CD14-positive monocyte (primary cell): ENCODE measurements at regions not wholly inside any gene's neighbourhood (a gene's known extent, or its start where the extent isn't known, plus 50 kb on each side); places are given as distances from the start of the nearest gene placed in this dataset.
"Not testable (repeated sequence)": the region's sequence is repeated elsewhere in the genome, so short reads cannot be mapped to it uniquely, and the experiment has no call there.

Experiments used
- DNase-seq, 3 donors: peaks; one replicate each; pipeline ENCODE4 v3.0.0-alpha.2; 2011 to 2022
- H2AFZ ChIP-seq: 2 replicates; pipeline ENCODE4 v1.6.0; 2012; ENCODE audit warnings: mild to moderate bottlenecking, low read depth, low read length, inconsistent platforms; ENCODE audit not compliant: insufficient read depth, poor library complexity, severe bottlenecking
- H3K27ac ChIP-seq, 2 donors: 1 replicate in 1 of 2; 2 replicates in 1 of 2; pipeline ENCODE4 v1.5.1; 2012 to 2013; ENCODE audit warnings: low read length in 2 of 2, control low read depth in 1 of 2, inconsistent platforms in 1 of 2, low read depth in 1 of 2, mild to moderate bottlenecking in 1 of 2
- H3K27me3 ChIP-seq, 2 donors: one replicate each; pipeline versions ENCODE4 v1.6.0 to v1.6.1; 2011 to 2013; ENCODE audit warnings: low read length in 2 of 2; ENCODE audit not compliant: control insufficient read depth in 2 of 2, insufficient read depth in 2 of 2
- H3K36me3 ChIP-seq, 2 donors: replicated peaks in 1 of 2; 1 replicate in 1 of 2; 2 replicates in 1 of 2; pipeline versions ENCODE4 v1.5.1 to v1.6.1; 2012 to 2013; ENCODE audit warnings: low read length in 2 of 2, control low read depth in 1 of 2, inconsistent platforms in 1 of 2, mild to moderate bottlenecking in 1 of 2; ENCODE audit not compliant: insufficient read depth in 2 of 2, control insufficient read depth in 1 of 2
- H3K4me1 ChIP-seq, 2 donors: 1 replicate in 1 of 2; 2 replicates in 1 of 2; pipeline versions ENCODE4 v1.5.1 to v1.6.1; 2012 to 2013; ENCODE audit warnings: low read length in 2 of 2, control low read depth in 1 of 2, inconsistent platforms in 1 of 2, mild to moderate bottlenecking in 1 of 2, moderate library complexity in 1 of 2; ENCODE audit not compliant: insufficient read depth in 2 of 2, control insufficient read depth in 1 of 2
- H3K4me2 ChIP-seq: replicated peaks from 2 replicates; pipeline ENCODE3; 2012; ENCODE audit warnings: low read length, moderate library complexity, mild to moderate bottlenecking; ENCODE audit not compliant: poor library complexity, severe bottlenecking; ENCODE audit errors: extremely low read depth
- H3K4me3 ChIP-seq, 3 experiments: fragments of 200-600 bp in 1 of 3; sonication (generic) in 1 of 3; replicated peaks in 1 of 3; 1 replicate in 2 of 3; 2 replicates in 1 of 3; pipeline ENCODE4 v1.5.1; 2011 to 2013; ENCODE audit warnings: low read length in 3 of 3, mild to moderate bottlenecking in 3 of 3, control low read depth in 2 of 3, low read depth in 2 of 3, inconsistent platforms in 1 of 3, moderate library complexity in 1 of 3
- H3K79me2 ChIP-seq: 2 replicates; pipeline ENCODE4 v1.6.0; 2012; ENCODE audit warnings: mild to moderate bottlenecking, control low read depth, inconsistent platforms, low read length, moderate library complexity; ENCODE audit not compliant: insufficient read depth
- H3K9ac ChIP-seq: 2 replicates; pipeline ENCODE4 v1.6.0; 2017; ENCODE audit warnings: low read length, mild to moderate bottlenecking; ENCODE audit not compliant: insufficient read depth, poor library complexity, severe bottlenecking
- H3K9me3 ChIP-seq, 2 donors: replicated peaks in 1 of 2; 1 replicate in 1 of 2; 2 replicates in 1 of 2; pipeline versions ENCODE4 v1.5.1 to v1.6.1; 2012 to 2013; ENCODE audit warnings: low read length in 2 of 2, control low read depth in 1 of 2; ENCODE audit not compliant: control insufficient read depth in 1 of 2, insufficient read depth in 1 of 2
- H4K20me1 ChIP-seq: 2 replicates; pipeline ENCODE4 v1.6.0; 2012; ENCODE audit warnings: mild to moderate bottlenecking, low read length, control low read depth, moderate library complexity; ENCODE audit not compliant: insufficient read depth
- H3K27ac Mint-ChIP-seq, 7 donors: one replicate each; pipeline ENCODE4 v1.8.0; 2020; ENCODE audit warnings: mild to moderate bottlenecking in 7 of 7, mixed read lengths in 7 of 7, moderate library complexity in 6 of 7, inconsistent platforms in 2 of 7
- H3K27me3 Mint-ChIP-seq, 3 donors: one replicate each; pipeline ENCODE4 v1.8.0; 2021 to 2022; ENCODE audit warnings: low read depth in 3 of 3, mild to moderate bottlenecking in 3 of 3, mixed read lengths in 3 of 3, moderate library complexity in 3 of 3, inconsistent platforms in 1 of 3
- H3K36me3 Mint-ChIP-seq, 2 donors: one replicate each; pipeline ENCODE4 v1.8.0; 2020; ENCODE audit warnings: mixed read lengths in 2 of 2, inconsistent platforms in 1 of 2, mild to moderate bottlenecking in 1 of 2
- H3K4me1 Mint-ChIP-seq: one replicate; pipeline ENCODE4 v1.8.0; 2020; ENCODE audit warnings: mild to moderate bottlenecking, mixed read lengths
- H3K4me3 Mint-ChIP-seq, 2 donors: one replicate each; pipeline ENCODE4 v1.8.0; 2020; ENCODE audit warnings: mild to moderate bottlenecking in 2 of 2, mixed read lengths in 2 of 2, moderate library complexity in 1 of 2
- H3K9me3 Mint-ChIP-seq, 7 donors: one replicate each; pipeline ENCODE4 v1.8.0; 2020 to 2022; ENCODE audit warnings: mixed read lengths in 7 of 7, mild to moderate bottlenecking in 6 of 7, moderate library complexity in 6 of 7, inconsistent platforms in 2 of 7
- whole genome bisulfite sequencing: methylation state at CpG from one replicate; pipeline ENCODE4 v1.1.5; 2013; ENCODE audit warnings: missing lambda C conversion rate; ENCODE audit not compliant: insufficient coverage; 5-methylcytosine and 5-hydroxymethylcytosine counted together
- intact Hi-C, 2 donors: fragments of 100-400 bp; cut with micrococcal nuclease; formaldehyde crosslinking; loops; one replicate each; pipeline versions ENCODE4 v1.15.0 to v1.15.1; 2023
- TF ChIP-seq, protein P1 (sequence below): fragments of 200-600 bp; IDR thresholded peaks from one replicate; pipeline ENCODE4 v1.8.0; 2022; ENCODE audit warnings: antibody characterized with exemption, mild to moderate bottlenecking

DNA sequence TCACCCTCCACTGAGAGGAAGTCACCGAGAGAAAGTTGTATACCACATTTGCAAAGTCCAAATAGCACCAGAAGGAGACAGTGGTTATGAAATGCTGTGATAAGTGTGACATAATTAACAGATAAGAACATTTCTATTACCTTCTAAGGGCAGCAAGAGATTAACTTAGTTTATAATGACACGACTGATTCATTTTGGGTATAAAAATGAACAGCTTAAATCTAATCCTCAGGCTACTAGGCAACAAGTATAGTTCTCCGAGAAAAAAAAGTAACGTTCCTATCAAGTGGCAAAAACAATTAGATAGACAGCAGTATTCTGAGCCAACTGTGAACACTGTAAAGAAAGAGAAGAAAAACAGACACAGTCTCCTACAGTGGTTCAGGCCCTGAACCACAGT lies 431.2 kb upstream of the GRAMD2B start:
- H3K27ac Mint-ChIP-seq, result no peak overlapping the region
- Histone ChIP-seq H3K79me2 (no peaks in the 10 kb centered on the region), H3K4me2 (no peak overlapping the region), H3K9me3 (peaks cover 23% of the 10 kb centered on the region in 2 donors), H4K20me1 (no peaks in the 10 kb centered on the region), H3K27ac (no peak overlapping the region), H3K9ac (no peak overlapping the region), H3K27me3 (no peaks in the 10 kb centered on the region), H3K4me1 (no peaks in the 10 kb centered on the region), H3K4me3 (no peak overlapping the region), H2AFZ (no peak overlapping the region), H3K36me3 (no peaks in the 10 kb centered on the region)
- no peaks in the 10 kb centered on the region for H3K36me3 Mint-ChIP-seq
- DNase-seq, result no peak
- WGBS, result no CpG with 5 or more reads among the region's 4 CpGs
- intact Hi-C loops, result no loop called here
- H3K4me1 Mint-ChIP-seq, result no peaks in the 10 kb centered on the region
- H3K4me3 Mint-ChIP-seq, result no peak overlapping the region
- TF ChIP-seq, protein P1, sequence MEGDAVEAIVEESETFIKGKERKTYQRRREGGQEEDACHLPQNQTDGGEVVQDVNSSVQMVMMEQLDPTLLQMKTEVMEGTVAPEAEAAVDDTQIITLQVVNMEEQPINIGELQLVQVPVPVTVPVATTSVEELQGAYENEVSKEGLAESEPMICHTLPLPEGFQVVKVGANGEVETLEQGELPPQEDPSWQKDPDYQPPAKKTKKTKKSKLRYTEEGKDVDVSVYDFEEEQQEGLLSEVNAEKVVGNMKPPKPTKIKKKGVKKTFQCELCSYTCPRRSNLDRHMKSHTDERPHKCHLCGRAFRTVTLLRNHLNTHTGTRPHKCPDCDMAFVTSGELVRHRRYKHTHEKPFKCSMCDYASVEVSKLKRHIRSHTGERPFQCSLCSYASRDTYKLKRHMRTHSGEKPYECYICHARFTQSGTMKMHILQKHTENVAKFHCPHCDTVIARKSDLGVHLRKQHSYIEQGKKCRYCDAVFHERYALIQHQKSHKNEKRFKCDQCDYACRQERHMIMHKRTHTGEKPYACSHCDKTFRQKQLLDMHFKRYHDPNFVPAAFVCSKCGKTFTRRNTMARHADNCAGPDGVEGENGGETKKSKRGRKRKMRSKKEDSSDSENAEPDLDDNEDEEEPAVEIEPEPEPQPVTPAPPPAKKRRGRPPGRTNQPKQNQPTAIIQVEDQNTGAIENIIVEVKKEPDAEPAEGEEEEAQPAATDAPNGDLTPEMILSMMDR, result no peak
- peaks cover 0 to 33% (median 8%) of the 10 kb centered on the region in 7 donors for H3K9me3 Mint-ChIP-seq
- H3K27me3 Mint-ChIP-seq, result peaks cover 0 to 2% (median 0%) of the 10 kb centered on the region in 3 donors

DNA sequence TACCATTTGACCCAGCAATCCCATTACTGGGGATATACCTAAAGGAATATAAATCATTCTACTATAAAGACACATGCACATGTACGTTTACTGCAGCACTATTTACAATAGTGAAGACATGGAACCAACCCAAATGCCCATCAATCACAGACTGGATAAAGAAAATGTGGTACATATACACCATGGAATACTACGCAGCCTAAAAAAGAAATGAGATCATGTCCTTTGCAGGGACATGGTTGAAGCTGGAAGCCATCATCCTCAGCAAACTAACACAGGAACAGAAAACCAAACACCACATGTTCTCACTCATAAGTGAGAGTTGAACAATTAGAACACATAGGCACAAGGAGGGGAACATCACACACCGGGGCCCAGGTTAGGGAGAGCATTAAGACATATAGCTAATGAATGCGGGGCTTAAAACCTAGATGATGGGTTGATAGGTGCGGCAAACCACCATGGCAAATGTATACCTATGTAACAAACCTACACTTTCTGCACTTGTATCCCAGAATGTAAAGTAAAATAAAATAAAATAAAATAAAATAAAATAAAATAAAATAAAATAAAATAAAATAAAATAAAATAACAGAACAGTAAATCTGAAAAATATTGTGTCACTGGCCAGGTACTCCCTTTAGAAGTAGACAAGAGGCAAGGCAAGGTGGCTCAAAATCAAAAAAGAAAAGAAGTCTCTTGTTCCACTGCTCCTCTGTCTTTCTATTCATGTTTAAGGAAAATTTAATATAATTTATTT lies 423.8 kb upstream of the GRAMD2B start:
- H3K36me3 ChIP-seq, H3K9me3 ChIP-seq, H3K4me2 ChIP-seq, H2AFZ ChIP-seq, H3K4me1 Mint-ChIP-seq, H3K27me3 ChIP-seq, H3K27ac ChIP-seq, intact Hi-C loops, H3K4me3 Mint-ChIP-seq, H3K79me2 ChIP-seq, H3K4me1 ChIP-seq, H3K9ac ChIP-seq, H3K27ac Mint-ChIP-seq, H3K4me3 ChIP-seq, H3K36me3 Mint-ChIP-seq, H4K20me1 ChIP-seq, DNase-seq, H3K27me3 Mint-ChIP-seq: not testable (repeated sequence)
- WGBS, result no CpG with 5 or more reads among the region's 5 CpGs
- H3K9me3 Mint-ChIP-seq, result peaks cover 0 to 26% (median 9%) of the 10 kb centered on the region in 7 donors
